A549 (cell line): ENCODE measurements at regions not wholly inside any gene's neighbourhood (a gene's known extent, or its start where the extent isn't known, plus 50 kb on each side); places are given as distances from the start of the nearest gene placed in this dataset.
A peak's percentile ranks its signal among the peaks of the same experiment; 100 is the strongest.
"Not testable (repeated sequence)": the region's sequence is repeated elsewhere in the genome, so short reads cannot be mapped to it uniquely, and the experiment has no call there.

ENCODE experiments used
- ATAC-seq, 2 experiments: fragments of 200-7000 bp in 1 of 2; fragments of >200 bp in 1 of 2; cut with Nextera tagmentation in 1 of 2; cut with Tn5 transposase in 1 of 2; 3 replicates each; pipeline versions ENCODE4 v1.8.0 to v1.9.1; 2018 to 2020; ENCODE audit warnings: mild to moderate bottlenecking in 1 of 2, moderate library complexity in 1 of 2
- CTCF ChIA-PET: fragments of 300-600 bp; sonication (Branson Sonifier 250); formaldehyde crosslinking; extraction: SDS; loops from one replicate; lab custom pipeline; 2021; ENCODE audit warnings: antibody characterized with exemption, inconsistent platforms; lab: Yijun Ruan, JAX
- POLR2A ChIA-PET: fragments of 350-600 bp; formaldehyde crosslinking; extraction: SDS; loops from one replicate; lab custom pipeline; 2021; ENCODE audit warnings: antibody characterized with exemption, inconsistent platforms; lab: Yijun Ruan, JAX
- DNase-seq, 2 experiments: peaks; one replicate each; pipeline versions ENCODE4 v3.0.0 to v3.0.0-alpha.2; 2011 to 2016; ENCODE audit warnings: low read depth in 1 of 2, low spot score in 1 of 2
- FAIRE-seq: peaks from 2 replicates; lab custom pipeline; 2011; peaks lifted over from hg19 to GRCh38; lab: Jason Lieb, UNC
- H3K27ac ChIP-seq, 2 experiments: fragments of >200 bp; sonication (Bioruptor Twin); formaldehyde crosslinking; 3 replicates each; pipeline ENCODE4 v1.5.1; 2016 to 2017
- H3K4me1 ChIP-seq: fragments of >200 bp; sonication (Bioruptor Twin); formaldehyde crosslinking; 3 replicates; pipeline ENCODE4 v1.6.1; 2016
- H3K4me2 ChIP-seq: fragments of >200 bp; sonication (Bioruptor Twin); formaldehyde crosslinking; 3 replicates; pipeline ENCODE4 v1.6.1; 2016
- H3K4me3 ChIP-seq: fragments of >200 bp; sonication (Bioruptor Twin); formaldehyde crosslinking; 3 replicates; pipeline ENCODE4 v1.5.1; 2016
- H3K9me3 ChIP-seq: fragments of >200 bp; sonication (Bioruptor Twin); formaldehyde crosslinking; 3 replicates; pipeline ENCODE4 v1.6.1; 2016
- ATOH8 ChIP-seq: fragments of 250-450 bp; sonication (Bioruptor Pico); IDR thresholded peaks from 2 replicates; pipeline ENCODE4 v1.5.0; 2020; ENCODE audit warnings: low read depth, mild to moderate bottlenecking, moderate library complexity
- CBX2 ChIP-seq: fragments of 200-600 bp; sonication (generic); IDR thresholded peaks from 2 replicates; pipeline ENCODE4 v1.6.1; 2016; ENCODE audit warnings: low read depth, mild to moderate bottlenecking, borderline replicate concordance
- CHD2 ChIP-seq: fragments of 150-350 bp; IDR thresholded peaks from 2 replicates; pipeline ENCODE4 v1.6.1; 2014; ENCODE audit warnings: low read length; ENCODE audit not compliant: partially characterized antibody
- CHD4 ChIP-seq: fragments of 200-600 bp; sonication (generic); IDR thresholded peaks from 2 replicates; pipeline ENCODE4 v1.6.1; 2016; ENCODE audit warnings: antibody characterized with exemption, mild to moderate bottlenecking, borderline replicate concordance
- CTCF ChIP-seq: fragments of >200 bp; sonication (Bioruptor Twin); formaldehyde crosslinking; IDR thresholded peaks from 3 replicates; pipeline ENCODE4 v1.5.1; 2016
- EHF ChIP-seq: fragments of 250-450 bp; sonication (Bioruptor Pico); IDR thresholded peaks from 2 replicates; pipeline ENCODE4 v1.5.0; 2020; ENCODE audit warnings: mild to moderate bottlenecking
- FOSL2 ChIP-seq, 2 experiments: fragments of 450-650 bp in 1 of 2; fragments of >200 bp in 1 of 2; sonication (Bioruptor Twin) in 1 of 2; formaldehyde crosslinking; IDR thresholded peaks; 2 replicates each; pipeline versions ENCODE4 v1.5.0 to v1.6.1; 2016 to 2020; ENCODE audit warnings: mild to moderate bottlenecking in 1 of 2, moderate library complexity in 1 of 2
- FOXS1 ChIP-seq: fragments of 250-450 bp; sonication (Bioruptor Pico); IDR thresholded peaks from 2 replicates; pipeline ENCODE4 v1.5.0; 2020; ENCODE audit warnings: mild to moderate bottlenecking, moderate library complexity
- GATA3 ChIP-seq: IDR thresholded peaks from 2 replicates; pipeline ENCODE4 v1.6.1; 2012; ENCODE audit warnings: borderline replicate concordance
- HEYL ChIP-seq: fragments of 250-450 bp; sonication (Bioruptor Pico); IDR thresholded peaks from 2 replicates; pipeline ENCODE4 v1.8.0; 2021; ENCODE audit warnings: mild to moderate bottlenecking, moderate library complexity
- HOXA7 ChIP-seq: fragments of 250-450 bp; sonication (Bioruptor Pico); IDR thresholded peaks from 2 replicates; pipeline ENCODE4 v1.5.0; 2020; ENCODE audit warnings: mild to moderate bottlenecking, moderate library complexity
- HOXB5 ChIP-seq: fragments of 250-450 bp; sonication (Bioruptor Pico); IDR thresholded peaks from 2 replicates; pipeline ENCODE4 v1.5.0; 2020; ENCODE audit warnings: mild to moderate bottlenecking, moderate library complexity
- JUNB ChIP-seq: fragments of >200 bp; sonication (Bioruptor Twin); formaldehyde crosslinking; IDR thresholded peaks from 2 replicates; pipeline ENCODE4 v1.6.1; 2016
- KDM5A ChIP-seq: fragments of 200-600 bp; sonication (generic); IDR thresholded peaks from 2 replicates; pipeline ENCODE4 v1.6.1; 2016; ENCODE audit warnings: antibody characterized with exemption, mild to moderate bottlenecking
- MAFK ChIP-seq: fragments of 450-650 bp; IDR thresholded peaks from 2 replicates; pipeline ENCODE4 v1.6.1; 2014; ENCODE audit not compliant: partially characterized antibody
- MAZ ChIP-seq: fragments of 150-350 bp; IDR thresholded peaks from 2 replicates; pipeline ENCODE4 v1.6.1; 2014; ENCODE audit warnings: antibody characterized with exemption, low read depth, low read length, borderline replicate concordance
- NR3C1 ChIP-seq: fragments of >200 bp; sonication (Bioruptor Twin); formaldehyde crosslinking; IDR thresholded peaks from 3 replicates; pipeline ENCODE4 v1.6.1; 2017
- RAD21 ChIP-seq, 2 experiments: fragments of >200 bp in 1 of 2; sonication (Bioruptor Twin) in 1 of 2; formaldehyde crosslinking in 1 of 2; IDR thresholded peaks in 1 of 2; conservative IDR thresholded peaks in 1 of 2; 2 replicates in 1 of 2; 3 replicates in 1 of 2; pipeline ENCODE4 v1.6.1; 2012 to 2018; ENCODE audit warnings: inconsistent platforms in 1 of 2
- RARB ChIP-seq: fragments of 250-450 bp; sonication (Bioruptor Pico); IDR thresholded peaks from 2 replicates; pipeline ENCODE4 v1.8.0; 2021; ENCODE audit warnings: mild to moderate bottlenecking, moderate library complexity
- RCOR1 ChIP-seq: fragments of 150-350 bp; IDR thresholded peaks from 2 replicates; pipeline ENCODE4 v1.6.1; 2014; ENCODE audit warnings: antibody characterized with exemption, low read length, low read depth
- RFX5 ChIP-seq: fragments of 450-650 bp; IDR thresholded peaks from 2 replicates; pipeline ENCODE4 v1.7.1; 2014; ENCODE audit warnings: antibody characterized with exemption, mild to moderate bottlenecking, moderate library complexity
- SMC3 ChIP-seq: fragments of >200 bp; sonication (Bioruptor Twin); formaldehyde crosslinking; IDR thresholded peaks from 3 replicates; pipeline ENCODE4 v1.6.1; 2018; ENCODE audit warnings: inconsistent platforms
- SREBF2 ChIP-seq: fragments of 450-650 bp; IDR thresholded peaks from 2 replicates; pipeline ENCODE4 v1.6.1; 2014; ENCODE audit warnings: mild to moderate bottlenecking, moderate library complexity
- TFCP2L1 ChIP-seq: fragments of 250-450 bp; sonication (Bioruptor Pico); IDR thresholded peaks from 2 replicates; pipeline ENCODE4 v1.5.0; 2021; ENCODE audit warnings: mild to moderate bottlenecking
- TP53 ChIP-seq: fragments of 250-450 bp; sonication (Bioruptor Pico); IDR thresholded peaks from 2 replicates; pipeline ENCODE4 v1.5.0; 2021; ENCODE audit warnings: mild to moderate bottlenecking, moderate library complexity
- WGBS: methylation state at CpG from one replicate; pipeline ENCODE4 v1.1.6; 2017; ENCODE audit errors: missing lambda C conversion rate; 5-methylcytosine and 5-hydroxymethylcytosine counted together

GRCh38 chr4:173991814-173992213, 291.7 kb downstream of the FBXO8 start:
- no peak overlapping the region for H3K4me3 ChIP-seq
- ChIA-PET CTCF (no interaction called here), POLR2A (no interaction called here)
- TF ChIP-seq NR3C1 (no peak), TFCP2L1 (no peak), SREBF2 (no peak), RAD21 (conservative IDR thresholded peaks at IDR 0.05 in 1 of 2, IDR thresholded peaks at IDR 0.05 in 1 of 2) (no peak), CBX2 (no peak), RFX5 (no peak), FOXS1 (CRISPR knock-in tag) (no peak), RARB (CRISPR knock-in tag) (no peak), TP53 (CRISPR knock-in tag) (no peak), FOSL2 (IDR thresholded peaks at IDR 0.05) (no peak), FOSL2 (CRISPR knock-in tag; IDR thresholded peaks at IDR 0.05) (no peak), RCOR1 (no peak), MAZ (no peak), HOXA7 (CRISPR knock-in tag) (no peak)
- no peak overlapping the region for H3K27ac ChIP-seq
- H3K9me3 ChIP-seq: no peaks in the 10 kb centered on the region
- no peak for FAIRE-seq
- no peak for ATAC-seq
- WGBS: 58% methylated on average over 3 of the region's 3 CpGs
- no peak overlapping the region for H3K4me2 ChIP-seq
- H3K4me1 ChIP-seq: no peaks in the 10 kb centered on the region
- DNase-seq: no peak

- no peak for FAIRE-seq
- POLR2A ChIA-PET: no interaction called here
- H3K9me3 ChIP-seq: no peaks in the 10 kb centered on the region
- no peak overlapping the region for H3K4me2 ChIP-seq
- no peak for TF ChIP-seq JUNB
- TF ChIP-seq KDM5A: no peak
- TF ChIP-seq HEYL (CRISPR knock-in tag): no peak
- no peak for TF ChIP-seq EHF (CRISPR knock-in tag)
- TF ChIP-seq, all 56 proteins: peak for 0
- Histone ChIP-seq H3K27ac (no peak overlapping the region), H3K4me1 (no peaks in the 10 kb centered on the region), H3K4me3 (no peak overlapping the region)
- no peak for ATAC-seq
- WGBS: 73% methylated on average over 1 of the region's 1 CpG
- no peak for DNase-seq
- CTCF ChIA-PET: interaction anchor here (0.7 to 2.6 kb wide), 4 partner anchors 14 to 570 kb away, joined by 4 to 16 read pairs (median 6); no protein-coding TSS in a partner anchor
Observed at GRCh38 chr4:173991316-173991715, 292.2 kb downstream of the FBXO8 start.

GRCh38 chr4:173990869-173991210, 292.6 kb downstream of the FBXO8 start:
- WGBS: 81% methylated on average over 9 of the region's 9 CpGs
- Histone ChIP-seq H3K4me2 (no peak overlapping the region), H3K4me3 (no peak overlapping the region), H3K4me1 (no peaks in the 10 kb centered on the region), H3K9me3 (no peaks in the 10 kb centered on the region), H3K27ac (no peak overlapping the region)
- POLR2A ChIA-PET: no interaction called here
- FAIRE-seq: no peak
- TF ChIP-seq HEYL (CRISPR knock-in tag) (no peak), GATA3 (no peak), CHD4 (no peak), CHD2 (no peak), SREBF2 (no peak)
- no peak for DNase-seq
- no peak for ATAC-seq
- CTCF ChIA-PET: interaction anchor here (0.7 to 2.6 kb wide), 7 partner anchors 13 to 570 kb away, joined by 3 to 16 read pairs (median 4); no protein-coding TSS in a partner anchor

GRCh38 chr4:173990126-173990868, 293.2 kb downstream of the FBXO8 start:
- Histone ChIP-seq H3K27ac (no peak overlapping the region), H3K4me1 (no peaks in the 10 kb centered on the region), H3K9me3 (no peaks in the 10 kb centered on the region), H3K4me3 (no peak overlapping the region)
- DNase-seq (peak; percentile 8 to 32), FAIRE-seq (no peak), ATAC-seq (peak in 1 of 2 experiments; percentile 75; a peak in 4 of 6 replicates)
- CTCF ChIA-PET: interaction anchor here (0.7 to 2.6 kb wide), 8 partner anchors 13 to 569 kb away, joined by 3 to 16 read pairs (median 4); no protein-coding TSS in a partner anchor
- POLR2A ChIA-PET: no interaction called here
- 34% methylated on average over 6 of the region's 6 CpGs for WGBS
- TF ChIP-seq RAD21 (conservative IDR thresholded peaks at IDR 0.05 in 1 of 2, IDR thresholded peaks at IDR 0.05 in 1 of 2) (peak; percentile 49 to 50; a peak in 4 of 5 replicates), SMC3 (peak; percentile 53), CTCF (peak; percentile 45), MAFK (no peak), ATOH8 (CRISPR knock-in tag) (no peak), TFCP2L1 (no peak), HOXB5 (CRISPR knock-in tag) (no peak)
- TF ChIP-seq, all 56 proteins: peak for 3
- H3K4me2 ChIP-seq: no peak overlapping the region

- ATAC-seq, H3K9me3 ChIP-seq, DNase-seq, POLR2A ChIA-PET, FAIRE-seq, H3K4me3 ChIP-seq, H3K27ac ChIP-seq, H3K4me1 ChIP-seq, H3K4me2 ChIP-seq, CTCF ChIA-PET: not testable (repeated sequence)
- WGBS: 28% methylated on average over 3 of the region's 4 CpGs
Observed at GRCh38 chr4:173963523-173963922, 319.9 kb downstream of the FBXO8 start.
